ENCODE measurements at regions not wholly inside any gene's neighbourhood (a gene's known extent, or its start where the extent isn't known, plus 50 kb on each side); places are given as distances from the start of the nearest gene placed in this dataset.

DNA sequence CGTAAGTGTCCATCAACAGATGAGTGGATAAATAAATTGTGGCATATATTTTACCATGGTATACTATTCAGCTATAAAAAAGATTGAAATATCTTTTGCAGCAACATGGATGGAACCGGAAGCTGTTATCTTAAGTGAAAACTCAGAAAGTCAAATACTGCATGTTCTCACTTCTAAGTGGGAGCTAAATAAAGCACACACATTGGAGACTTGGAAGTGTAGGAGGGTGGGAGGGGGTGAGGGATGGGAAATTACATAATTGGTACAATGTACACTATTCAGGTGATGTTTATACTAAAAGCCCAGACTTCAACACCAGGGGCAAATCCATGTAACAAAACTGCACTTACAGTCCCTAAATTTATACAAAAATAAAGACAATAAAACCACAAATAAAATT is 72.6 kb upstream of the SPRY1 start:
- no peak for DNase-seq
- Histone ChIP-seq H3K9me3 (peaks cover 0 to 51% (median 43%) of the 10 kb centered on the region in 8 donors), H3K27ac (no peak overlapping the region), H3K36me3 (no peaks in the 10 kb centered on the region), H3K4me1 (peaks cover 0 to 18% (median 3%) of the 10 kb centered on the region in 6 donors), H3K4me3 (no peak overlapping the region), H3K27me3 (replicated peaks in 1 of 7) (no peaks in the 10 kb centered on the region)
- intact Hi-C loops (cut with DNase I; ENCODE audit: low total_unique reads): no loop called here
- WGBS, 5 donors: 92 to 97% (median 95%) methylated on average over 2 of the region's 2 CpGs
- no peak for TF ChIP-seq POLR2AphosphoS5 (IDR thresholded peaks at IDR 0.05)
- TF ChIP-seq, protein P1, sequence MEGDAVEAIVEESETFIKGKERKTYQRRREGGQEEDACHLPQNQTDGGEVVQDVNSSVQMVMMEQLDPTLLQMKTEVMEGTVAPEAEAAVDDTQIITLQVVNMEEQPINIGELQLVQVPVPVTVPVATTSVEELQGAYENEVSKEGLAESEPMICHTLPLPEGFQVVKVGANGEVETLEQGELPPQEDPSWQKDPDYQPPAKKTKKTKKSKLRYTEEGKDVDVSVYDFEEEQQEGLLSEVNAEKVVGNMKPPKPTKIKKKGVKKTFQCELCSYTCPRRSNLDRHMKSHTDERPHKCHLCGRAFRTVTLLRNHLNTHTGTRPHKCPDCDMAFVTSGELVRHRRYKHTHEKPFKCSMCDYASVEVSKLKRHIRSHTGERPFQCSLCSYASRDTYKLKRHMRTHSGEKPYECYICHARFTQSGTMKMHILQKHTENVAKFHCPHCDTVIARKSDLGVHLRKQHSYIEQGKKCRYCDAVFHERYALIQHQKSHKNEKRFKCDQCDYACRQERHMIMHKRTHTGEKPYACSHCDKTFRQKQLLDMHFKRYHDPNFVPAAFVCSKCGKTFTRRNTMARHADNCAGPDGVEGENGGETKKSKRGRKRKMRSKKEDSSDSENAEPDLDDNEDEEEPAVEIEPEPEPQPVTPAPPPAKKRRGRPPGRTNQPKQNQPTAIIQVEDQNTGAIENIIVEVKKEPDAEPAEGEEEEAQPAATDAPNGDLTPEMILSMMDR (IDR thresholded peaks at IDR 0.05 in 8 of 11, conservative IDR thresholded peaks at IDR 0.05 in 3 of 11): no peak
- TF ChIP-seq POLR2A (IDR thresholded peaks at IDR 0.05): no peak

GRCh38 chr4:123325241-123325681 is 71.3 kb upstream of the SPRY1 start:
- no peak for DNase-seq
- Histone ChIP-seq H3K4me1 (peaks cover 0 to 18% (median 3%) of the 10 kb centered on the region in 6 donors), H3K27me3 (replicated peaks in 1 of 7) (no peaks in the 10 kb centered on the region), H3K4me3 (peak overlapping the region in 1 of 8 donors; percentile 21), H3K27ac (peak overlapping the region in 4 of 8 donors; percentile 13 to 65 (median 33)), H3K36me3 (no peaks in the 10 kb centered on the region), H3K9me3 (peaks cover 0 to 48% (median 39%) of the 10 kb centered on the region in 8 donors)
- intact Hi-C loops (cut with DNase I; ENCODE audit: low total_unique reads): no loop called here
- no peak for TF ChIP-seq POLR2A (IDR thresholded peaks at IDR 0.05)
- TF ChIP-seq, protein P1 (IDR thresholded peaks at IDR 0.05 in 8 of 11, conservative IDR thresholded peaks at IDR 0.05 in 3 of 11): no peak
- no peak for TF ChIP-seq POLR2AphosphoS5 (IDR thresholded peaks at IDR 0.05)
- WGBS, 5 donors: 35 to 47% (median 40%) methylated on average over 3 of the region's 3 CpGs

DNA sequence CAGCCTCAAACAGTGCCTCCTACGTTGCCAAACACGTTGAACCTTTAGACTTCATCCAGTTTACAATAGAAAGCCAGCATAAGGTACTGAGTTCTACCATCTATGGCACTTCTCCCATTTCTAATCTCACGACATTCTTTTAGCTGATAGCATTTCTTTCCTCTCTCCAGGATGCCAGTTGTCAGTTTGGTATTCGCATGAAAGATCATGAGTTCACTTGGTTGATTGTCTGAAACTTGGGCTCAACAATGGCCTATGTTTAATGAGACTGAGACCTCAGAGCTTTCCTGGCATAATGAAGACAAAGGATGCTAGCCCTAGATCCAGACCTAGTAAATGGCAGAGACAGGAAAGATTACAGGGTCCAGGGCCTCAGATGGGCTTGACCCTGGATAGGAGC is 69.2 kb upstream of the SPRY1 start:
- DNase-seq: no peak
- TF ChIP-seq, protein P1 (IDR thresholded peaks at IDR 0.05 in 8 of 11, conservative IDR thresholded peaks at IDR 0.05 in 3 of 11): no peak
- TF ChIP-seq POLR2A (IDR thresholded peaks at IDR 0.05): no peak
- no peak for TF ChIP-seq POLR2AphosphoS5 (IDR thresholded peaks at IDR 0.05)
- Histone ChIP-seq H3K9me3 (peaks cover 0 to 28% (median 25%) of the 10 kb centered on the region in 8 donors), H3K36me3 (no peaks in the 10 kb centered on the region), H3K27ac (peak overlapping the region in 1 of 8 donors; percentile 30), H3K4me1 (peaks cover 0 to 18% (median 3%) of the 10 kb centered on the region in 6 donors), H3K4me3 (no peak overlapping the region), H3K27me3 (replicated peaks in 1 of 7) (no peaks in the 10 kb centered on the region)
- intact Hi-C loops (cut with DNase I; ENCODE audit: low total_unique reads): no loop called here
- WGBS, 5 donors: 89 to 93% (median 91%) methylated on average over 4 of the region's 4 CpGs

- TF ChIP-seq, protein P1 (IDR thresholded peaks at IDR 0.05 in 8 of 11, conservative IDR thresholded peaks at IDR 0.05 in 3 of 11): no peak
- TF ChIP-seq POLR2AphosphoS5 (IDR thresholded peaks at IDR 0.05) (no peak), POLR2A (IDR thresholded peaks at IDR 0.05) (no peak)
- intact Hi-C loops (cut with DNase I; ENCODE audit: low total_unique reads): no loop called here
- Histone ChIP-seq H3K27me3 (replicated peaks in 1 of 7) (no peaks in the 10 kb centered on the region), H3K4me3 (no peak overlapping the region), H3K9me3 (peaks cover 0 to 23% (median 19%) of the 10 kb centered on the region in 8 donors), H3K36me3 (no peaks in the 10 kb centered on the region), H3K27ac (peak overlapping the region in 1 of 8 donors; percentile 30), H3K4me1 (peaks cover 0 to 18% (median 3%) of the 10 kb centered on the region in 6 donors)
- 44 to 75% (median 61%) methylated on average over 3 of the region's 3 CpGs for WGBS, 5 donors
- DNase-seq: no peak
Observed at GRCh38 chr4:123327846-123328429, 68.7 kb upstream of the SPRY1 start.

All from spleen (tissue), 11 donors.